GM23338 (cell line): ENCODE measurements at regions not wholly inside any gene's neighbourhood (a gene's known extent, or its start where the extent isn't known, plus 50 kb on each side); places are given as distances from the start of the nearest gene placed in this dataset.

Experiments used
- CTCF ChIP-seq, 2 experiments: fragments of 200-600 bp in 1 of 2; sonication (generic) in 1 of 2; conservative IDR thresholded peaks; 2 replicates each; pipeline versions ENCODE4 v1.5.1 to v1.6.1; 2016 to 2017; ENCODE audit warnings: antibody characterized with exemption in 2 of 2, low read depth in 2 of 2, mild to moderate bottlenecking in 2 of 2, moderate library complexity in 1 of 2
- EZH2 ChIP-seq: fragments of 200-600 bp; sonication (generic); IDR thresholded peaks from one replicate; pipeline ENCODE4 v1.8.0; 2017; ENCODE audit warnings: antibody characterized with exemption, mild to moderate bottlenecking, low read depth; ENCODE audit not compliant: unreplicated experiment
- EZH2phosphoT487 ChIP-seq: fragments of 200-600 bp; sonication (generic); IDR thresholded peaks from one replicate; pipeline ENCODE4 v1.8.1; 2018; ENCODE audit warnings: antibody characterized with exemption; ENCODE audit not compliant: unreplicated experiment
- JUNB ChIP-seq: IDR thresholded peaks from one replicate; pipeline ENCODE4 v1.6.1; 2016; ENCODE audit warnings: antibody characterized with exemption; ENCODE audit not compliant: unreplicated experiment
- POLR2AphosphoS5 ChIP-seq: IDR thresholded peaks from 2 replicates; pipeline ENCODE4 v1.6.1; 2016; ENCODE audit warnings: antibody characterized with exemption, low read depth
- REST ChIP-seq: IDR thresholded peaks from one replicate; pipeline ENCODE4 v1.6.1; 2018; ENCODE audit warnings: antibody characterized with exemption; ENCODE audit not compliant: unreplicated experiment

- TF ChIP-seq CTCF (conservative IDR thresholded peaks at IDR 0.05; ENCODE audit: low read depth in 2 of 2): no peak
- TF ChIP-seq EZH2: no peak
- no peak for TF ChIP-seq JUNB
- TF ChIP-seq EZH2phosphoT487: no peak
- TF ChIP-seq POLR2AphosphoS5: no peak
- no peak for TF ChIP-seq REST
Measured at GRCh38 chrY:19354857-19355173, 389.7 kb downstream of the KDM5D start.
